HG02610 (cell line): ENCODE measurements at regions not wholly inside any gene's neighbourhood (a gene's known extent, or its start where the extent isn't known, plus 50 kb on each side); places are given as distances from the start of the nearest gene placed in this dataset.

Source experiments
- ATAC-seq: cut with Tn5 transposase; IDR thresholded peaks from one replicate; pipeline ENCODE4 v1.9.1; 2021; ENCODE audit warnings: mild to moderate bottlenecking, moderate library complexity; ENCODE audit not compliant: unreplicated experiment

- ATAC-seq, result no peak
These were observed 309.8 kb downstream of the COG6 start for GRCh38 chr13:39965309-39965708.

- no peak for ATAC-seq
These were observed 311.9 kb downstream of the COG6 start for GRCh38 chr13:39967199-39967959.

- ATAC-seq, result no peak
These were observed 313.4 kb downstream of the COG6 start for GRCh38 chr13:39968646-39969475.

- no peak for ATAC-seq
These were observed 314.9 kb downstream of the COG6 start for GRCh38 chr13:39970177-39970846.

DNA sequence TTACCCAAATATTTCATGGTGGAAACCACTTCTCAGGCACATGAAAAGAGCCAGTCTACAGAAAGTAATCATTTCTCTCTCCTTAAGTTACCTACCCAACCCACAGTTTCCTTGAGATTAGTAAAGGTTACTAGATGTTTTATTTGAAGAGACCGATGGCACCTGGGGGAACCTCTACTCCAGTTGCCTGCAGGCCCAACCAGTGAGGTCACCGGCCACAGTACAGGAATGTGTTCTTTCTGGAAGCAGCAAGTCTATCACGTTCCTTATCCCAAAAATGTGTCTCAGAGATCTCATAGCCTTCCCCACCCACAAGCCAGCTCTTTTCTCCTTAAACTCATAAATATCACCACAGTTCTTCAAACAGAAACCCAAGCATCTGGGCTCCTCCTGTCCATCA lies 316.1 kb downstream of the COG6 start:
- no peak for ATAC-seq

DNA sequence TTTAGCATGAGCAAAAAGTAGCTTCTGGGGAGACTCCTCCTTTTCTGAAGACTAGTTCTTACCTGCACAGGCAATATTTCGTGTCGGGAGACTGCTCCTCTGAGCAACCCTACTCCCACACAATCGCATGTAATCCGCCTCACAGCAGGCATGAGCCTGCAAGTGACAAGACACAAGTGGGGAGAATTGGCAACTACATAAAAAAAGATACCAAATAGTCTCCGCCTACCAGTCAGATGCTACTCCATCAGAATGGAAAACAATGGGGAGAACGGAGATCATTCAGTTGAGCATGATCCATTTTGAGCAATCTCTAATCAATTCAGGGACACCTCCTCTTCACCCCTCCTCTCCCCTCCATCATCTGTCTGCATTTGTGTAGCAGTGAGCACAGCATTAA lies 321.0 kb downstream of the COG6 start:
- no peak for ATAC-seq

DNA sequence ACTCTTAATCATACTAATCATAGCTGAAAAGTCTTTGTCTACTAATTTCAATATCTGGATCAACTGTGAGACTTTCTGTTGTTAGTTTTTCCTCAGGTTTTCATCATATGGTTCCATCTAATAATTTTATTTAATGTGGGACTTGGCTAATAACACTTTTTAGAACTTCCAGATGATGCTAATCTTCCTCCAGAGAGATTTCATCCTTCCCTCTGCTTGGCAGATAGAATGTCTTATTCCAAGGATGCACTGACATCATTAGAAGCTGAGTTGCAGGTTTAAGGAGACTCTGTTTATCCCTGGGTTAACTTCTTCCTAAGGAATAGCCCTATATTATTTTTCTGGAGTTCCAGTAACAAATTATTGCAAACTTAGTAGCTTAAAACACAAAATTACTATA lies 325.6 kb downstream of the COG6 start:
- ATAC-seq, result no peak

DNA sequence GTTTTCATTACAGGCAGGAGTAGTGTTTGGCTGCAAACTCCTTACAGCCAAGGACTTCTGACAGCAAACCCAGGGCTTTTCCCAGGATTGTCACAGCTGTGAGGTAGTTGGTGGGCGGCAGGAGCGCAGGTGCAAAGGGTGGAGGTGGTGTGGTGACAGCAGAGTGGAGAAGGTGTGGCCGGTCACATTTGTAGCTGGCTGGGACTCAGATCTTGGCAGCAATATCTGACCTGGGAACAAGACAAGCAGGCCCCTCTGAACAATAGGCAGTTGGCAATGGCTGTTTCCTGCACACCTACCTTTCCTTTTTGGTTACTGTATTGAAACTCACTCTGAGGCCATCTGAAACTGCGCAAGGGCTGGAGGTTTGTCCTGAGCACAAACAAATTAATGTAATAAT lies 327.3 kb downstream of the COG6 start:
- ATAC-seq, result no peak

DNA sequence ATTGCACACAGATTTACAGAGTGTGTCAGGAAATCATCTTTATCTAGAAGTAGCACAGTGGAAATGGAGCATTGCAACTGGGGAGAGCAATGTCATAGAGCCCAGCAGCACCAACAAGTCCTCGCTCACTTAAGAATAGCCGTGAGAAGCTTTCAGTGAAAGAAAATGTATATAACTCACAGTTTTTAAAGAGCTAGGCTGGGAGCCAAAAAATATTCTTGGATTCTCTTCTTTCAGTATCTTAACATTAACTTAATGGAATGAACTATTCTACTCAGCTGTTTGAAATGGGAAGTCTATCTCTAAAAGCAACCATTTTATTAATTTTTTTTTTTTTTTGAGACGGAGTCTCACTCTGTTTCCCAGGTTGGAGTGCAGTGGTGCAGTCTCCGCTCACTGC lies 329.6 kb downstream of the COG6 start:
- no peak for ATAC-seq

DNA sequence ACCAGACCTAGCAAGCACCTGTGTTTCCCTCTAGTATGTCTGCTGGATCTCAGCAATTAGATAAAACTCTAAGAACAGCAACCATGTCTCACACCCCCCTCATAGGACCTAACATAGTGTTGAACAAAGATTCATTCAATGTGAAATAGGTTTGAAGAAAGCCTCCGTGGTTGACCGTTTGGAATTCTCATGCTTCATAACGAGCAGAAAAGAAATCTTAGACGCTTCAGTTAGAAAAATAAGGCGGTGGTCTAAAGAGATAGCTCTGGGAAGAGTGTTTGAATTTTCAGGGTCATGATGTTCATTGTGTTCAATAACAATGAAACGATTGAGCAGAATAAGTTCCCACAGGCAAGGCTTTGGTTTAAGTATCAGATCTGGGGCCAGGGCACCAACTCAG lies 332.9 kb downstream of the COG6 start:
- ATAC-seq, result no peak

DNA sequence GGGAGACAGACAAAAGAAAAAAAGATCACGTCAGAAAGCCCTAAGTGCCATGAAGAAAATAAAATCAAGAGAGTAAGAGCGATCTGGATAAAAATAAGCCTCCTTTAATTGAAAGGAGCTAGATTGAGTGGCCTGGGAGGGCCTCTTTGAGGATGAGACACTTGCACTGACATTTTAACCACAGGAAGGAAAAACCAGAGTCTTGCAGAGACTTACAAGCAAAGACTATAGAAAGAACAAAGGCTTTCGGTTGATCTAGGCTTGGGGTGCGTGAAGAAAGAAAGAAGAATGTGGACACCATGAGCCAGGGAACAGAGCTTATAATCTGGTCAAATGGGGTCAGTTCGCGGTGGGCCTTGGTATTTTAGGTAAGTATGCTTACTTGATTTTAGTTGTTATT lies 342.7 kb downstream of the COG6 start:
- no peak for ATAC-seq

- ATAC-seq, result no peak
These were observed 346.6 kb downstream of the COG6 start for GRCh38 chr13:40002016-40002415.

GRCh38 chr13:40013554-40013953 lies 358.1 kb downstream of the COG6 start:
- no peak for ATAC-seq

- ATAC-seq, result no peak
These were observed 361.6 kb downstream of the COG6 start for GRCh38 chr13:40016953-40017660.

DNA sequence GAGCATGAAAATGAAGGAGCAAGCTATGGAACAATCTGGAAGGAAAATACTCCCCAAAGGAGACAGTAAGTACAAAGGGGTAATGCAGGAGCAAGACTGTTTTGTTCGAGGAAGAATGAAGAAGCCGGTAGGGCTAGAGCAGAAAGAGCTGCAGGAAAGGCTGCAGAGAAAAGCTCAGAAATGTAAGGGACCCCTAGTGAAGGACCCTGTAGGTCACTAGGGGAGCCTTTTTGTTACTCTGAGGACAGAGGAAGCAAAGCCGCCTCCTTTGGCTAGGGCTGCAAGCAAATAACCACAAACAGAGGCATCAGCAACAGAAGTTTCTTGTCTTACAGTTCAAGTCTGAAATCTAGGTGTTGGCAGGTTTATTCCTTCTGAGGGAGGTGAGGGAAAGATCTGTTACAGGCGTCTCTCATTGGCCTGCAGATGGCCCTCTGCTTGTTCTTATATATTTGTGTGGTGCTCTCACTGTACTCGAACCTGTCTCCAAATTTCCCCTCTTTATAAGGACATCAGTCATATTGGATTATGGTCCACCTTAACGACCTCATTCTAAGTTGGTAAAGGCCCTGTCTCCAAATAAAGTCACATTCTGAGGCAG lies 362.3 kb downstream of the COG6 start:
- ATAC-seq, result no peak

DNA sequence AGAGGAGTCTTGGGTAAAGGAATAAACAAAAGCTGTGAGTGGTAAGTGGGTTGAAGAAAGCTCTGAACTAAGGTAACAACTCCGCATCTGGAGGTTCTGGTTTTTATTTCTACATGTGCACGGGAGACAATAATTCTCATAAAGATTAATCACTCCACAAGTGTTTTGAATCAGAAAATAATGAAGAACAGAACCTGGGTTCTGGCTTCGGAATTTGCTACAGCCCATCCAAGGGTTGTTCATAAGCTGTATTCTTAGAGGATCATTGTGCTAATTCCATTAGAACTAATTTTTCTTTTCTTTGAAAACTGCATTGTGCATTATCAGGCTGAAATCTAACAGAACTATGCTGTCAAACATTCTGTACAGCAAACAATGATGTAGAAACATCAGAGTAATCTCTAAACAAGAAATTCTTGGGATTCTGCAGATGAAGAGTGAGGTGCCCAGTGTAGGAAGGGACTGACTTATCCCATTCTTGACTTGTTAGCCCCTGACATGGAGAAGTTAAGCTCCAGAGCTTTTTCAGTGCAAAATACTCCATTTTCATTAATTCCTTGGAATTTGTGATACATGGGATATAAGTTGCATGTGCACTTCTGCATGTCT lies 368.2 kb downstream of the COG6 start:
- ATAC-seq, result no peak

DNA sequence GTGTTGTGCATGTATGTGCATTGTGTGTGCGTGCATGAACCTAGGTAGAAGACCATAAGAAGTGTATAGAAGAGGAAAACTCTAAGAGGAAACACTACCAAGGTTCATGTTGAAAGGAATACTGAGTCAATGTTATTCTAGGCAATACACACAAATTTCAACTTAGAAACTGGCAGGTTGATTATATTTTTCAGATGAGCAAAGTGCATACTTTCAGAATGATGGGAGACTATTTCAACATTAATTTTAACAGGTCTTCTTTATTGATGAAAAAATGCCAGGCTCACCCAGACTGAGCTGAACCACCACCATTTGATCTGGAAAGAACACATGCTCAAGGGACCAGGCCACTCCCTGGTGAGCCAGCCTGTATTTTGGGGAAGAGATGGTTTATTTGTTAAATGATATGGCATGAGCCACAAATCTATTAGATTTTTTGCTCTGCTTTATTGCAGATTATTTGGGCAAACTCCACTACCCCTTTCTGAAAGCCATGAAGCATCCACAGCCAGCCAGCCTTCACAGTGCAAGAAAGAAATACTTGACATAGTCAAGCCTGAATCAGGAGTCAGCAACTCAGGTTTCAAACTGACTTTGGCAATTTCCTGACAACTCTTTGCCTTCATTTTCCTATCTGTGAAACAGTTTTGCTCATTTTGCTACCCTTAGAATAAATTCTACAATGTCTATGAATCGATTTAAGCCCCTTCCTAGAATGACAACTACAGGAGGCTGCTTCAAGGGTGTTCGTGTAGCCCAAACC lies 368.9 kb downstream of the COG6 start:
- no peak for ATAC-seq

- ATAC-seq, result no peak
These were observed 369.7 kb downstream of the COG6 start for GRCh38 chr13:40024967-40025714.

DNA sequence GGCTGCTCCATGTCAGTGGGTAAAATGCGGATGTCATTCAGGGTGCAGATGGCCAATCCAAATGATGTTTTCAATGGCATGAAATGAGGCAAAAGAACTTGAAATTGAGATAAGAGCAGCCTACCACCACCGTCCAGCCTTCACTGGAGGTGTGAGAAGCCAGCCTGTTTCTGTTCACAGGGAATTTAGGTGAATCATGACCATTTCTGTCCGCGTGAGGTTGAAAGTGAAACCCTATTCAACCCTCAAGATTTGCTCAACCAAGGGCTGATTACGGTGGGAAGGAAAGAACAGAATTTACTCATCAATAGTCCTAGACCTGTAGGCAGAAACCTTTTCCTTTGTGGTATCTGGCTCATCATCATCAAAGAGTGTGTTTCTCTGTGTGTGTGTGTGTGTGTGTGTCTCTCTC lies 370.7 kb downstream of the COG6 start:
- ATAC-seq, result peak; percentile 90
